Liver (tissue), 8 donors: ENCODE measurements at regions not wholly inside any gene's neighbourhood (a gene's known extent, or its start where the extent isn't known, plus 50 kb on each side); places are given as distances from the start of the nearest gene placed in this dataset.
"Not testable (repeated sequence)": the region's sequence is repeated elsewhere in the genome, so short reads cannot be mapped to it uniquely, and the experiment has no call there.

Experiments used
- DNase-seq: peaks from one replicate; pipeline ENCODE4 v3.0.0-alpha.2; 2017; ENCODE audit warnings: low spot score
- H3K27ac ChIP-seq, 2 donors: one replicate each; pipeline ENCODE4 v1.7.0; 2013; ENCODE audit warnings: inconsistent platforms in 2 of 2, low read length in 2 of 2, control low read depth in 1 of 2, low read depth in 1 of 2, mild to moderate bottlenecking in 1 of 2
- H3K27me3 ChIP-seq, 4 donors: one replicate each; pipeline versions ENCODE4 v1.6.1 to v1.7.0; 2013; ENCODE audit warnings: low read length in 3 of 4, inconsistent platforms in 1 of 4, mild to moderate bottlenecking in 1 of 4, moderate library complexity in 1 of 4; ENCODE audit not compliant: control insufficient read depth in 4 of 4, insufficient read depth in 4 of 4
- H3K36me3 ChIP-seq, 4 donors: one replicate each; pipeline versions ENCODE4 v1.6.1 to v1.7.0; 2013; ENCODE audit warnings: low read length in 3 of 4, mild to moderate bottlenecking in 3 of 4, low read depth in 1 of 4, moderate library complexity in 1 of 4; ENCODE audit not compliant: control insufficient read depth in 4 of 4, insufficient read depth in 3 of 4
- H3K4me1 ChIP-seq, 4 donors: one replicate each; pipeline versions ENCODE4 v1.6.1 to v1.7.0; 2013; ENCODE audit warnings: low read length in 3 of 4, mild to moderate bottlenecking in 3 of 4, moderate library complexity in 1 of 4; ENCODE audit not compliant: control insufficient read depth in 4 of 4, insufficient read depth in 4 of 4
- H3K4me3 ChIP-seq, 3 donors: one replicate each; pipeline versions ENCODE4 v1.6.1 to v1.7.0; 2013; ENCODE audit warnings: low read length in 3 of 3, control low read depth in 1 of 3, low read depth in 1 of 3, mild to moderate bottlenecking in 1 of 3
- H3K9ac ChIP-seq, 2 donors: one replicate each; pipeline ENCODE4 v1.7.0; 2013; ENCODE audit warnings: low read length in 2 of 2, mild to moderate bottlenecking in 2 of 2, moderate library complexity in 2 of 2, control low read depth in 1 of 2, low read depth in 1 of 2
- H3K9me3 ChIP-seq, 4 donors: one replicate each; pipeline versions ENCODE4 v1.6.1 to v1.7.0; 2013; ENCODE audit warnings: low read length in 3 of 4; ENCODE audit not compliant: control insufficient read depth in 4 of 4
- EGR1 ChIP-seq, 2 donors: IDR thresholded peaks; 2 replicates each; pipeline ENCODE4 v1.6.1; 2016 to 2018; ENCODE audit warnings: antibody characterized with exemption in 2 of 2, low read depth in 2 of 2
- FOXA1 ChIP-seq: IDR thresholded peaks from 2 replicates; pipeline ENCODE4 v1.6.1; 2016; ENCODE audit warnings: antibody characterized with exemption
- FOXA2 ChIP-seq: IDR thresholded peaks from 2 replicates; pipeline ENCODE4 v1.6.1; 2016; ENCODE audit warnings: antibody characterized with exemption
- GABPA ChIP-seq, 2 donors: IDR thresholded peaks in 1 of 2; conservative IDR thresholded peaks in 1 of 2; 2 replicates each; pipeline ENCODE4 v1.6.1; 2016; ENCODE audit warnings: antibody characterized with exemption in 2 of 2, mild to moderate bottlenecking in 1 of 2, moderate library complexity in 1 of 2
- HNF4A ChIP-seq, 2 donors: conservative IDR thresholded peaks; 2 replicates each; pipeline ENCODE4 v1.6.1; 2016; ENCODE audit warnings: antibody characterized with exemption in 2 of 2, mild to moderate bottlenecking in 2 of 2
- HNF4G ChIP-seq: IDR thresholded peaks from 2 replicates; pipeline ENCODE4 v1.6.1; 2016; ENCODE audit warnings: antibody characterized with exemption
- JUND ChIP-seq, 2 donors: IDR thresholded peaks; 2 replicates each; pipeline ENCODE4 v1.6.1; 2016; ENCODE audit warnings: antibody characterized with exemption in 2 of 2
- MAX ChIP-seq: IDR thresholded peaks from 2 replicates; pipeline ENCODE4 v1.6.1; 2016; ENCODE audit warnings: antibody characterized with exemption
- NR2F2 ChIP-seq: IDR thresholded peaks from 2 replicates; pipeline ENCODE4 v1.6.1; 2016; ENCODE audit warnings: antibody characterized with exemption
- RAD21 ChIP-seq, 2 donors: IDR thresholded peaks; 2 replicates each; pipeline ENCODE4 v1.6.1; 2016; ENCODE audit warnings: antibody characterized with exemption in 2 of 2, mild to moderate bottlenecking in 2 of 2
- REST ChIP-seq: IDR thresholded peaks from 2 replicates; pipeline ENCODE4 v1.6.1; 2016; ENCODE audit warnings: antibody characterized with exemption, mild to moderate bottlenecking
- RXRA ChIP-seq, 2 donors: IDR thresholded peaks; 2 replicates each; pipeline ENCODE4 v1.6.1; 2017 to 2018; ENCODE audit warnings: antibody characterized with exemption in 2 of 2, mild to moderate bottlenecking in 1 of 2
- SP1 ChIP-seq: IDR thresholded peaks from 2 replicates; pipeline ENCODE4 v1.6.1; 2018; ENCODE audit warnings: antibody characterized with exemption, mild to moderate bottlenecking
- TAF1 ChIP-seq: conservative IDR thresholded peaks from 2 replicates; pipeline ENCODE4 v1.6.1; 2016; ENCODE audit warnings: antibody characterized with exemption, mild to moderate bottlenecking
- YY1 ChIP-seq: IDR thresholded peaks from 2 replicates; pipeline ENCODE4 v1.6.1; 2016; ENCODE audit warnings: antibody characterized with exemption, mild to moderate bottlenecking
- WGBS: extraction: QIAGEN DNeasy Blood & Tissue Kit; methylation state at CpG from one replicate; pipeline ENCODE4 v1.1.7; 2013; 5-methylcytosine and 5-hydroxymethylcytosine counted together
- TF ChIP-seq, protein P1 (sequence below): IDR thresholded peaks from 2 replicates; pipeline ENCODE4 v1.6.1; 2016; ENCODE audit warnings: antibody characterized with exemption
- TF ChIP-seq, protein P2 (sequence below): fragments of 150-350 bp; IDR thresholded peaks from 2 replicates; pipeline ENCODE4 v1.5.1; 2017; ENCODE audit warnings: improper control_type of control experiment, low read depth, low read length; ENCODE audit not compliant: missing input control
- TF ChIP-seq, protein P3 (sequence below): IDR thresholded peaks from 2 replicates; pipeline ENCODE4 v1.6.1; 2016; ENCODE audit warnings: antibody characterized with exemption
- donor health status: healthy.
- donor health status: healthy.
- donor health status: healthy.
- donor health status: healthy.
- donor health status: healthy.

- no peaks in the 10 kb centered on the region for H3K4me1 ChIP-seq
- WGBS: 90% methylated on average over 8 of the region's 8 CpGs
- no peak for TF ChIP-seq NR2F2
Observed at GRCh38 chr16:64669573-64669972, 452.3 kb downstream of the CDH11 start.

GRCh38 chr16:64667334-64667877 lies 454.5 kb downstream of the CDH11 start:
- WGBS: 89% methylated on average over 3 of the region's 3 CpGs

More at GRCh38 chr16:64669573-64669972, 452.3 kb downstream of the CDH11 start:
- H3K4me3 ChIP-seq: no peak overlapping the region
- no peak overlapping the region for H3K27ac ChIP-seq
- H3K9ac ChIP-seq: no peak overlapping the region
- no peaks in the 10 kb centered on the region for H3K36me3 ChIP-seq
- no peaks in the 10 kb centered on the region for H3K27me3 ChIP-seq
- no peak for DNase-seq
- H3K9me3 ChIP-seq: no peaks in the 10 kb centered on the region

GRCh38 chr16:64662312-64662711 lies 459.6 kb downstream of the CDH11 start:
- not testable (repeated sequence) for DNase-seq, H3K27me3 ChIP-seq

More at GRCh38 chr16:64667334-64667877, 454.5 kb downstream of the CDH11 start:
- no peaks in the 10 kb centered on the region for H3K9me3 ChIP-seq
- no peak overlapping the region for H3K4me3 ChIP-seq
- no peak for DNase-seq
- TF ChIP-seq, protein P1, sequence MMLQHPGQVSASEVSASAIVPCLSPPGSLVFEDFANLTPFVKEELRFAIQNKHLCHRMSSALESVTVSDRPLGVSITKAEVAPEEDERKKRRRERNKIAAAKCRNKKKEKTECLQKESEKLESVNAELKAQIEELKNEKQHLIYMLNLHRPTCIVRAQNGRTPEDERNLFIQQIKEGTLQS: no peak
- TF ChIP-seq SP1: no peak
- TF ChIP-seq YY1: no peak
- no peak for TF ChIP-seq RXRA (IDR thresholded peaks at IDR 0.05)
- TF ChIP-seq HNF4A (conservative IDR thresholded peaks at IDR 0.05): no peak
- no peak for TF ChIP-seq GABPA (IDR thresholded peaks at IDR 0.05 in 1 of 2, conservative IDR thresholded peaks at IDR 0.05 in 1 of 2)
- TF ChIP-seq HNF4G: no peak
- no peak for TF ChIP-seq RAD21 (IDR thresholded peaks at IDR 0.05)
- TF ChIP-seq, protein P2, sequence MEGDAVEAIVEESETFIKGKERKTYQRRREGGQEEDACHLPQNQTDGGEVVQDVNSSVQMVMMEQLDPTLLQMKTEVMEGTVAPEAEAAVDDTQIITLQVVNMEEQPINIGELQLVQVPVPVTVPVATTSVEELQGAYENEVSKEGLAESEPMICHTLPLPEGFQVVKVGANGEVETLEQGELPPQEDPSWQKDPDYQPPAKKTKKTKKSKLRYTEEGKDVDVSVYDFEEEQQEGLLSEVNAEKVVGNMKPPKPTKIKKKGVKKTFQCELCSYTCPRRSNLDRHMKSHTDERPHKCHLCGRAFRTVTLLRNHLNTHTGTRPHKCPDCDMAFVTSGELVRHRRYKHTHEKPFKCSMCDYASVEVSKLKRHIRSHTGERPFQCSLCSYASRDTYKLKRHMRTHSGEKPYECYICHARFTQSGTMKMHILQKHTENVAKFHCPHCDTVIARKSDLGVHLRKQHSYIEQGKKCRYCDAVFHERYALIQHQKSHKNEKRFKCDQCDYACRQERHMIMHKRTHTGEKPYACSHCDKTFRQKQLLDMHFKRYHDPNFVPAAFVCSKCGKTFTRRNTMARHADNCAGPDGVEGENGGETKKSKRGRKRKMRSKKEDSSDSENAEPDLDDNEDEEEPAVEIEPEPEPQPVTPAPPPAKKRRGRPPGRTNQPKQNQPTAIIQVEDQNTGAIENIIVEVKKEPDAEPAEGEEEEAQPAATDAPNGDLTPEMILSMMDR: no peak
- TF ChIP-seq FOXA1: no peak
- no peak for TF ChIP-seq NR2F2
- TF ChIP-seq FOXA2: no peak
- TF ChIP-seq, protein P3, sequence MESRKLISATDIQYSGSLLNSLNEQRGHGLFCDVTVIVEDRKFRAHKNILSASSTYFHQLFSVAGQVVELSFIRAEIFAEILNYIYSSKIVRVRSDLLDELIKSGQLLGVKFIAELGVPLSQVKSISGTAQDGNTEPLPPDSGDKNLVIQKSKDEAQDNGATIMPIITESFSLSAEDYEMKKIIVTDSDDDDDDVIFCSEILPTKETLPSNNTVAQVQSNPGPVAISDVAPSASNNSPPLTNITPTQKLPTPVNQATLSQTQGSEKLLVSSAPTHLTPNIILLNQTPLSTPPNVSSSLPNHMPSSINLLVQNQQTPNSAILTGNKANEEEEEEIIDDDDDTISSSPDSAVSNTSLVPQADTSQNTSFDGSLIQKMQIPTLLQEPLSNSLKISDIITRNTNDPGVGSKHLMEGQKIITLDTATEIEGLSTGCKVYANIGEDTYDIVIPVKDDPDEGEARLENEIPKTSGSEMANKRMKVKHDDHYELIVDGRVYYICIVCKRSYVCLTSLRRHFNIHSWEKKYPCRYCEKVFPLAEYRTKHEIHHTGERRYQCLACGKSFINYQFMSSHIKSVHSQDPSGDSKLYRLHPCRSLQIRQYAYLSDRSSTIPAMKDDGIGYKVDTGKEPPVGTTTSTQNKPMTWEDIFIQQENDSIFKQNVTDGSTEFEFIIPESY: no peak
- TF ChIP-seq EGR1 (IDR thresholded peaks at IDR 0.05; ENCODE audit: low read depth in 2 of 2): no peak
- TF ChIP-seq TAF1: no peak
- no peak for TF ChIP-seq JUND (IDR thresholded peaks at IDR 0.05)
- TF ChIP-seq REST: no peak
- TF ChIP-seq MAX: no peak
- no peaks in the 10 kb centered on the region for H3K36me3 ChIP-seq
- no peak overlapping the region for H3K27ac ChIP-seq
- no peak overlapping the region for H3K9ac ChIP-seq
- no peaks in the 10 kb centered on the region for H3K27me3 ChIP-seq
- H3K4me1 ChIP-seq: no peaks in the 10 kb centered on the region

More at GRCh38 chr16:64662312-64662711, 459.6 kb downstream of the CDH11 start:
- not testable (repeated sequence) for H3K4me3 ChIP-seq, H3K9me3 ChIP-seq, H3K9ac ChIP-seq, H3K36me3 ChIP-seq, H3K27ac ChIP-seq, H3K4me1 ChIP-seq
